ENCODE measurements at regions not wholly inside any gene's neighbourhood (a gene's known extent, or its start where the extent isn't known, plus 50 kb on each side); places are given as distances from the start of the nearest gene placed in this dataset.

- DNase-seq: no peak
These were observed 122.8 kb upstream of the MTNR1B start for GRCh38 chr11:92846491-92847125.

GRCh38 chr11:92848578-92848977 lies 120.9 kb upstream of the MTNR1B start:
- DNase-seq: no peak

- no peak for DNase-seq
These were observed 119.1 kb upstream of the MTNR1B start for GRCh38 chr11:92850296-92850826.

- no peak for DNase-seq
These were observed 117.2 kb upstream of the MTNR1B start for GRCh38 chr11:92852229-92852628.

GRCh38 chr11:92852946-92853345 lies 116.5 kb upstream of the MTNR1B start:
- DNase-seq: no peak

- no peak for DNase-seq
These were observed 115.3 kb upstream of the MTNR1B start for GRCh38 chr11:92854162-92854561.

- DNase-seq: no peak
These were observed 114.5 kb upstream of the MTNR1B start for GRCh38 chr11:92854952-92855351.

- DNase-seq: no peak
These were observed 113.6 kb upstream of the MTNR1B start for GRCh38 chr11:92855607-92856405.

GRCh38 chr11:92857407-92857806 lies 112.0 kb upstream of the MTNR1B start:
- DNase-seq: no peak

- DNase-seq: no peak
These were observed 110.2 kb upstream of the MTNR1B start for GRCh38 chr11:92859156-92859690.

- DNase-seq: no peak
These were observed 107.8 kb upstream of the MTNR1B start for GRCh38 chr11:92861634-92862033.

- no peak for DNase-seq
These were observed 104.1 kb upstream of the MTNR1B start for GRCh38 chr11:92865352-92865751.

- no peak for DNase-seq
These were observed 102.7 kb upstream of the MTNR1B start for GRCh38 chr11:92866679-92867282.

- no peak for DNase-seq
These were observed 101.4 kb upstream of the MTNR1B start for GRCh38 chr11:92867913-92868619.

GRCh38 chr11:92869716-92870115 lies 99.7 kb upstream of the MTNR1B start:
- DNase-seq: no peak

GRCh38 chr11:92870196-92870832 lies 99.1 kb upstream of the MTNR1B start:
- no peak for DNase-seq

- DNase-seq: no peak
These were observed 95.9 kb upstream of the MTNR1B start for GRCh38 chr11:92873551-92873950.

- no peak for DNase-seq
These were observed 94.0 kb upstream of the MTNR1B start for GRCh38 chr11:92875473-92875872.

- no peak for DNase-seq
These were observed 90.4 kb upstream of the MTNR1B start for GRCh38 chr11:92879086-92879485.

- DNase-seq: no peak
These were observed 89.1 kb upstream of the MTNR1B start for GRCh38 chr11:92880381-92880780.

GRCh38 chr11:92881940-92882450 lies 87.5 kb upstream of the MTNR1B start:
- DNase-seq: no peak
